ENCODE measurements at regions not wholly inside any gene's neighbourhood (a gene's known extent, or its start where the extent isn't known, plus 50 kb on each side); places are given as distances from the start of the nearest gene placed in this dataset.

DNA sequence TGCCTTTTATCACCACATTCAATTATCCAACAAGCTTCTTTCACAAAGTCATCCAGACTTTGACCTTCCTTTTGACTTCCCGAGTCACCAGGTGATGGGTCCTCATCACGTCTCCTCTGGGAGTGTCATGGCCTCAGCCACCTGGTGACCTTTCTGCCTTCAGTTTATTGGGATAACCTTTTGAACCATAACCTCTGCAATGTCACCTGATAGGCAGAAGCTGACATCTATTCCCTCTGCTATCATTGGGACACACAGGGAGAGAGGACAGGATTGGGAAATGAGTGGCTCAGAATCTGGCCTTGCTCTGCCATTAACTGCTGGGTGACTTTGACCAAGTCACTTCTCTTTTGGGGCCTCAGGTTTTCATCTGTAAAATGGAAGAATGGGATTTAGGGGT, 388.7 kb downstream of the NUAK1 start:
- TF ChIP-seq GATA3 (IDR thresholded peaks at IDR 0.05; ENCODE audit: low read depth, low read length) (no peak), GATA2 (IDR thresholded peaks at IDR 0.05; ENCODE audit: low read depth, low read length) (no peak)

Data from SH-SY5Y (cell line).